HepG2 (cell line): ENCODE measurements at regions not wholly inside any gene's neighbourhood (a gene's known extent, or its start where the extent isn't known, plus 50 kb on each side); places are given as distances from the start of the nearest gene placed in this dataset.

Source experiments
- ATAC-seq: fragments of 200-7000 bp; cut with Tn5 transposase; 3 replicates; pipeline ENCODE4 v1.9.1; 2020; ENCODE audit warnings: mild to moderate bottlenecking, moderate library complexity
- BruUV-seq: library from RNA; stranded (reverse); fragments of 400-500 nt; replicated peaks from 2 replicates; lab custom pipeline; 2021; lab: Mats Ljungman, UMichigan
- CTCF ChIA-PET: fragments of 300-600 bp; formaldehyde crosslinking; extraction: SDS; loops from one replicate; lab custom pipeline; 2021; ENCODE audit warnings: low total read pairs, inconsistent platforms, low intra/inter-chr PET ratio; lab: Yijun Ruan, JAX
- POLR2A ChIA-PET: fragments of 350-600 bp; sonication (Branson Sonifier 250); formaldehyde crosslinking; loops from one replicate; lab custom pipeline; 2020; ENCODE audit warnings: antibody characterized with exemption, inconsistent platforms; lab: Yijun Ruan, JAX
- DNase-seq: peaks from one replicate; pipeline ENCODE4 v3.0.0-alpha.2; 2015; ENCODE audit warnings: low spot score
- FAIRE-seq: peaks from 3 replicates; lab custom pipeline; 2011; peaks lifted over from hg19 to GRCh38; lab: Jason Lieb, UNC
- H2AFZ ChIP-seq: one replicate; pipeline ENCODE4 v1.6.1; 2011; ENCODE audit warnings: low read length, inconsistent platforms
- H3K27ac ChIP-seq: fragments of 300-600 bp; 3 replicates; pipeline ENCODE4 v1.8.0; 2011; ENCODE audit warnings: mixed run types, mild to moderate bottlenecking, mixed read lengths, low read length, inconsistent platforms; ENCODE audit not compliant: insufficient read depth; ENCODE audit errors: extremely low read length
- H3K27me3 ChIP-seq, 2 experiments: fragments of 200-600 bp in 1 of 2; 2 replicates in 1 of 2; 3 replicates in 1 of 2; pipeline versions ENCODE4 v1.6.0 to v1.8.0; 2011; ENCODE audit warnings: low read length in 2 of 2, mild to moderate bottlenecking in 2 of 2, moderate library complexity in 2 of 2, inconsistent platforms in 1 of 2; ENCODE audit not compliant: insufficient read depth in 2 of 2, control insufficient read depth in 1 of 2
- H3K36me3 ChIP-seq, 2 experiments: fragments of 200-600 bp in 1 of 2; replicated peaks in 1 of 2; 2 replicates in 1 of 2; 3 replicates in 1 of 2; pipeline versions ENCODE4 v1.5.1 to v1.8.0; 2011; ENCODE audit warnings: low read length in 2 of 2, inconsistent platforms in 1 of 2; ENCODE audit not compliant: insufficient read depth in 2 of 2, control insufficient read depth in 1 of 2
- H3K4me1 ChIP-seq: 2 replicates; pipeline ENCODE4 v1.5.1; 2012; ENCODE audit warnings: low read length, inconsistent platforms; ENCODE audit not compliant: insufficient read depth
- H3K4me2 ChIP-seq: 2 replicates; pipeline ENCODE4 v1.6.0; 2011; ENCODE audit warnings: low read depth, low read length, inconsistent platforms
- H3K4me3 ChIP-seq, 3 experiments: fragments of 200-600 bp in 1 of 3; sonication (generic), shearing (Covaris generic) in 1 of 3; replicated peaks in 1 of 3; 2 replicates each; pipeline ENCODE4 v1.5.1; 2011 to 2016; ENCODE audit warnings: low read length in 3 of 3, inconsistent platforms in 2 of 3, low read depth in 2 of 3, mild to moderate bottlenecking in 2 of 3, control low read depth in 1 of 3, mixed read lengths in 1 of 3; ENCODE audit not compliant: insufficient read depth in 1 of 3
- H3K79me2 ChIP-seq: one replicate; pipeline ENCODE4 v1.6.1; 2011; ENCODE audit warnings: low read length, inconsistent platforms; ENCODE audit not compliant: insufficient read depth
- H3K9ac ChIP-seq: 2 replicates; pipeline ENCODE4 v1.6.0; 2011; ENCODE audit warnings: mild to moderate bottlenecking, low read depth, low read length, inconsistent platforms; ENCODE audit not compliant: insufficient read depth
- H3K9me3 ChIP-seq: 2 replicates; pipeline ENCODE4 v1.5.1; 2012; ENCODE audit warnings: mild to moderate bottlenecking, low read length
- H4K20me1 ChIP-seq: 2 replicates; pipeline ENCODE4 v1.6.0; 2011; ENCODE audit warnings: inconsistent platforms, mild to moderate bottlenecking, low read length, moderate library complexity; ENCODE audit not compliant: insufficient read depth
- MED13 ChIP-seq: sonication (generic); formaldehyde crosslinking; IDR thresholded peaks from 2 replicates; pipeline ENCODE4 v1.5.0; 2020; ENCODE audit warnings: missing genetic modification reagents
- PAF1 ChIP-seq: IDR thresholded peaks from 2 replicates; pipeline ENCODE4 v1.6.1; 2016; ENCODE audit warnings: missing genetic modification reagents, missing compliant biosample characterization
- TCF7 ChIP-seq: sonication (generic); IDR thresholded peaks from 2 replicates; pipeline ENCODE4 v1.6.1; 2016; ENCODE audit warnings: antibody characterized with exemption, low read depth
- ZGPAT ChIP-seq: IDR thresholded peaks from 2 replicates; pipeline ENCODE4 v1.6.1; 2016; ENCODE audit warnings: mild to moderate bottlenecking
- ZNF720 ChIP-seq: sonication (generic); formaldehyde crosslinking; IDR thresholded peaks from 2 replicates; pipeline ENCODE4 v1.4.0; 2020; ENCODE audit warnings: missing genetic modification reagents
- ZNF782 ChIP-seq: sonication (generic); formaldehyde crosslinking; IDR thresholded peaks from 2 replicates; pipeline ENCODE4 v1.4.0; 2020; ENCODE audit warnings: missing genetic modification reagents, mild to moderate bottlenecking, borderline replicate concordance
- WGBS: methylation state at CpG from one replicate; pipeline ENCODE4 v1.1.6; 2017; ENCODE audit warnings: low lambda C conversion rate; 5-methylcytosine and 5-hydroxymethylcytosine counted together
- in situ Hi-C: cut with HindIII; loops from 2 replicates; pipeline ENCODE4 v1.10.0; 2017; ENCODE audit warnings: low pct_unique_long_range_greater_than_20kb; ENCODE audit not compliant: extremely low pct_ligation_motif_present
- intact Hi-C: fragments of 100-400 bp; cut with micrococcal nuclease; formaldehyde crosslinking; loops from one replicate; pipeline ENCODE4 v1.10.0; 2022; ENCODE audit not compliant: unreplicated experiment
- TF ChIP-seq, protein P1 (sequence below): IDR thresholded peaks from 2 replicates; pipeline ENCODE4 v1.6.1; 2018; ENCODE audit warnings: missing genetic modification reagents, mild to moderate bottlenecking, missing compliant biosample characterization
- TF ChIP-seq, protein P2 (sequence below): sonication (generic); formaldehyde crosslinking; IDR thresholded peaks from 2 replicates; pipeline ENCODE4 v1.5.1; 2020; ENCODE audit warnings: mild to moderate bottlenecking, missing genetic modification reagents, borderline replicate concordance

GRCh38 chr13:87837946-87838345 lies 166.8 kb downstream of the SLITRK5 start:
- no peaks in the 10 kb centered on the region for H3K79me2 ChIP-seq
- WGBS, result 0% methylated on average over 1 of the region's 1 CpG
- H4K20me1 ChIP-seq, result no peaks in the 10 kb centered on the region
- H3K9me3 ChIP-seq, result no peaks in the 10 kb centered on the region
- no peak overlapping the region for H2AFZ ChIP-seq
- ChIA-PET POLR2A (no interaction called here), CTCF (no interaction called here)
- in situ Hi-C loops (no loop called here), intact Hi-C loops (no loop called here)
- no peak for DNase-seq
- H3K4me2 ChIP-seq, result no peak overlapping the region
- no peak for FAIRE-seq
- H3K36me3 ChIP-seq, result no peaks in the 10 kb centered on the region
- H3K27ac ChIP-seq, result no peak overlapping the region
- H3K4me3 ChIP-seq, result no peak overlapping the region
- H3K4me1 ChIP-seq, result no peaks in the 10 kb centered on the region
- BruUV-seq, result no TSS peak
- TF ChIP-seq ZNF782, result no peak
- no peak for TF ChIP-seq MED13 (CRISPR knock-in tag)
- no peak overlapping the region for H3K9ac ChIP-seq
- H3K27me3 ChIP-seq, result no peaks in the 10 kb centered on the region
- ATAC-seq, result no peak

- Histone ChIP-seq H3K27ac (no peak overlapping the region), H2AFZ (no peak overlapping the region), H4K20me1 (no peaks in the 10 kb centered on the region), H3K27me3 (no peaks in the 10 kb centered on the region; a peak in 1 of 5 replicates), H3K36me3 (no peaks in the 10 kb centered on the region), H3K4me2 (no peak overlapping the region), H3K79me2 (no peaks in the 10 kb centered on the region), H3K4me3 (no peak overlapping the region), H3K4me1 (no peaks in the 10 kb centered on the region), H3K9me3 (no peaks in the 10 kb centered on the region), H3K9ac (no peak overlapping the region)
- FAIRE-seq (no peak), DNase-seq (no peak), ATAC-seq (no peak)
- POLR2A ChIA-PET, result no interaction called here
- intact Hi-C loops, result no loop called here
- in situ Hi-C loops, result no loop called here
- no TSS peak for BruUV-seq
- CTCF ChIA-PET, result no interaction called here
- 24% methylated on average over 2 of the region's 2 CpGs for WGBS
- TF ChIP-seq, protein P1, sequence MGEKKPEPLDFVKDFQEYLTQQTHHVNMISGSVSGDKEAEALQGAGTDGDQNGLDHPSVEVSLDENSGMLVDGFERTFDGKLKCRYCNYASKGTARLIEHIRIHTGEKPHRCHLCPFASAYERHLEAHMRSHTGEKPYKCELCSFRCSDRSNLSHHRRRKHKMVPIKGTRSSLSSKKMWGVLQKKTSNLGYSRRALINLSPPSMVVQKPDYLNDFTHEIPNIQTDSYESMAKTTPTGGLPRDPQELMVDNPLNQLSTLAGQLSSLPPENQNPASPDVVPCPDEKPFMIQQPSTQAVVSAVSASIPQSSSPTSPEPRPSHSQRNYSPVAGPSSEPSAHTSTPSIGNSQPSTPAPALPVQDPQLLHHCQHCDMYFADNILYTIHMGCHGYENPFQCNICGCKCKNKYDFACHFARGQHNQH (CRISPR knock-in tag), result no peak
- TF ChIP-seq PAF1, result no peak
- no peak for TF ChIP-seq ZNF720 (CRISPR knock-in tag)
- TF ChIP-seq, protein P2, sequence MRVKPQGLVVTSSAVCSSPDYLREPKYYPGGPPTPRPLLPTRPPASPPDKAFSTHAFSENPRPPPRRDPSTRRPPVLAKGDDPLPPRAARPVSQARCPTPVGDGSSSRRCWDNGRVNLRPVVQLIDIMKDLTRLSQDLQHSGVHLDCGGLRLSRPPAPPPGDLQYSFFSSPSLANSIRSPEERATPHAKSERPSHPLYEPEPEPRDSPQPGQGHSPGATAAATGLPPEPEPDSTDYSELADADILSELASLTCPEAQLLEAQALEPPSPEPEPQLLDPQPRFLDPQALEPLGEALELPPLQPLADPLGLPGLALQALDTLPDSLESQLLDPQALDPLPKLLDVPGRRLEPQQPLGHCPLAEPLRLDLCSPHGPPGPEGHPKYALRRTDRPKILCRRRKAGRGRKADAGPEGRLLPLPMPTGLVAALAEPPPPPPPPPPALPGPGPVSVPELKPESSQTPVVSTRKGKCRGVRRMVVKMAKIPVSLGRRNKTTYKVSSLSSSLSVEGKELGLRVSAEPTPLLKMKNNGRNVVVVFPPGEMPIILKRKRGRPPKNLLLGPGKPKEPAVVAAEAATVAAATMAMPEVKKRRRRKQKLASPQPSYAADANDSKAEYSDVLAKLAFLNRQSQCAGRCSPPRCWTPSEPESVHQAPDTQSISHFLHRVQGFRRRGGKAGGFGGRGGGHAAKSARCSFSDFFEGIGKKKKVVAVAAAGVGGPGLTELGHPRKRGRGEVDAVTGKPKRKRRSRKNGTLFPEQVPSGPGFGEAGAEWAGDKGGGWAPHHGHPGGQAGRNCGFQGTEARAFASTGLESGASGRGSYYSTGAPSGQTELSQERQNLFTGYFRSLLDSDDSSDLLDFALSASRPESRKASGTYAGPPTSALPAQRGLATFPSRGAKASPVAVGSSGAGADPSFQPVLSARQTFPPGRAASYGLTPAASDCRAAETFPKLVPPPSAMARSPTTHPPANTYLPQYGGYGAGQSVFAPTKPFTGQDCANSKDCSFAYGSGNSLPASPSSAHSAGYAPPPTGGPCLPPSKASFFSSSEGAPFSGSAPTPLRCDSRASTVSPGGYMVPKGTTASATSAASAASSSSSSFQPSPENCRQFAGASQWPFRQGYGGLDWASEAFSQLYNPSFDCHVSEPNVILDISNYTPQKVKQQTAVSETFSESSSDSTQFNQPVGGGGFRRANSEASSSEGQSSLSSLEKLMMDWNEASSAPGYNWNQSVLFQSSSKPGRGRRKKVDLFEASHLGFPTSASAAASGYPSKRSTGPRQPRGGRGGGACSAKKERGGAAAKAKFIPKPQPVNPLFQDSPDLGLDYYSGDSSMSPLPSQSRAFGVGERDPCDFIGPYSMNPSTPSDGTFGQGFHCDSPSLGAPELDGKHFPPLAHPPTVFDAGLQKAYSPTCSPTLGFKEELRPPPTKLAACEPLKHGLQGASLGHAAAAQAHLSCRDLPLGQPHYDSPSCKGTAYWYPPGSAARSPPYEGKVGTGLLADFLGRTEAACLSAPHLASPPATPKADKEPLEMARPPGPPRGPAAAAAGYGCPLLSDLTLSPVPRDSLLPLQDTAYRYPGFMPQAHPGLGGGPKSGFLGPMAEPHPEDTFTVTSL (CRISPR knock-in tag), result no peak
- TF ChIP-seq ZGPAT, result no peak
- TF ChIP-seq TCF7, result no peak
Measured at GRCh38 chr13:87851410-87851809, 180.2 kb downstream of the SLITRK5 start.
